C4-2B (cell line): ENCODE measurements at regions not wholly inside any gene's neighbourhood (a gene's known extent, or its start where the extent isn't known, plus 50 kb on each side); places are given as distances from the start of the nearest gene placed in this dataset.

Experiments
- H3K27ac ChIP-seq: fragments of 450-650 bp; 2 replicates; pipeline ENCODE4 v1.5.1; 2017
- CTCF ChIP-seq: fragments of 450-650 bp; conservative IDR thresholded peaks from 2 replicates; pipeline ENCODE4 v1.5.1; 2017; ENCODE audit warnings: mild to moderate bottlenecking
- ZFX ChIP-seq: fragments of 450-650 bp; IDR thresholded peaks from 2 replicates; pipeline ENCODE4 v1.6.1; 2017

- TF ChIP-seq ZFX, result no peak
- TF ChIP-seq CTCF, result no peak
- H3K27ac ChIP-seq, result no peak overlapping the region
Measured at GRCh38 chr16:86727632-86728031, 149.3 kb downstream of the FOXL1 start.

- no peak for TF ChIP-seq ZFX
- no peak for TF ChIP-seq CTCF
- no peak overlapping the region for H3K27ac ChIP-seq
Measured at GRCh38 chr16:86729686-86730085, 151.3 kb downstream of the FOXL1 start.

GRCh38 chr16:86730086-86730485 is 151.7 kb downstream of the FOXL1 start:
- TF ChIP-seq CTCF (no peak), ZFX (no peak)
- H3K27ac ChIP-seq, result no peak overlapping the region

- no peak overlapping the region for H3K27ac ChIP-seq
- TF ChIP-seq CTCF (no peak), ZFX (no peak)
Measured at GRCh38 chr16:86730597-86730996, 152.2 kb downstream of the FOXL1 start.

DNA sequence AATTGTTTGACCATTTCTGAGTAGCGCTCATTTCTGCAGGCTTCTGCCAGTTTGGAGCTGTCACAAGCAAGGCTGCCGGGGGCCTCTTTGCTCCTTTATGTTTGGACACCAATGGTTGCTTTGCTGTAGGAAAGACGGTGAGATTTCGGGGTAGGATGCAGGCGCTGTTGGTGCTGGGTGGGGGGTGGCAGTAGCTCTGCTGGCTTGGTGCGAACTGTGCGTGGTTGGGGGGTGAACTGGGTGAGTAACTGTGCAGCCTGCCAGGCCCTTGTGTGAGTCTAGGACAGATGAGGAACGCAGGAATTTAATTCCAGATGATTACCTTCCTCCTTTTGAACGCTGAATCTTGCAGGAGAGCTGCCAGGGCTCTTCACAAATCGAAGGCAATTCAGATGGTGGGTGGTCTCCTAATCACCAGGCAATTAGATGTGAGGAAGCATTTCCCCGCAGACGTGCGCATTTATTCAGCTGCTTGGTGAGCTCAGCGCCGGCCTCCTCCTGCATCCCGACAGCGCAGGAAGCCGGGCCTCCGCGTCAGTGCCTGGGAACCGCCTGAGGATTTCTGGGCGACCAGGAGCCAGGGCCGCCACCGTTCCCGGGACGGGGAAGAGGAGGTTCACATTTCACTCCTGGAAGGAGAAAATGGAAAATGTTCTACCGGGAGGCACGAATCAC is 154.4 kb downstream of the FOXL1 start:
- no peak overlapping the region for H3K27ac ChIP-seq
- TF ChIP-seq ZFX, result no peak
- no peak for TF ChIP-seq CTCF

- H3K27ac ChIP-seq, result no peak overlapping the region
- TF ChIP-seq ZFX (no peak), CTCF (no peak)
Measured at GRCh38 chr16:86733546-86734254, 155.4 kb downstream of the FOXL1 start.
